Activated B cell treated with CpG ODN at 0.5 μM for 24 hours (primary cell): ENCODE measurements at regions not wholly inside any gene's neighbourhood (a gene's known extent, or its start where the extent isn't known, plus 50 kb on each side); places are given as distances from the start of the nearest gene placed in this dataset.

Experiments used
- ATAC-seq: fragments of 200-7000 bp; cut with Tn5 transposase; one replicate; pipeline ENCODE4 v1.10.0; 2021; ENCODE audit warnings: low read depth, mild to moderate bottlenecking, moderate library complexity
- CTCF ChIA-PET: fragments of 350-600 bp; sonication (Branson Sonifier 250); formaldehyde crosslinking; loops from one replicate; lab custom pipeline; 2021; ENCODE audit warnings: antibody characterized with exemption; lab: Charles Lee
- POLR2A ChIA-PET: fragments of 350-600 bp; sonication (Branson Sonifier 250); formaldehyde crosslinking; loops from one replicate; lab custom pipeline; 2021; ENCODE audit warnings: antibody characterized with exemption; lab: Charles Lee
- DNase-seq: peaks from one replicate; pipeline ENCODE4 v3.0.0; 2022
- H3K27ac Mint-ChIP-seq: one replicate; pipeline ENCODE4 v1.8.0; 2020; ENCODE audit warnings: mixed read lengths
- H3K27me3 Mint-ChIP-seq: one replicate; pipeline ENCODE4 v1.8.0; 2021; ENCODE audit warnings: mixed read lengths
- H3K36me3 Mint-ChIP-seq: one replicate; pipeline ENCODE4 v1.8.0; 2021; ENCODE audit warnings: low read depth, mixed read lengths
- H3K4me1 Mint-ChIP-seq: one replicate; pipeline ENCODE4 v1.8.0; 2021; ENCODE audit warnings: mixed read lengths
- H3K4me3 Mint-ChIP-seq: one replicate; pipeline ENCODE4 v1.8.0; 2020; ENCODE audit warnings: mild to moderate bottlenecking, mixed read lengths
- H3K9me3 Mint-ChIP-seq: one replicate; pipeline ENCODE4 v1.8.0; 2020; ENCODE audit warnings: mixed read lengths
- CTCF ChIP-seq: fragments of 200-600 bp; IDR thresholded peaks from one replicate; pipeline ENCODE4 v1.8.0; 2022; ENCODE audit warnings: antibody characterized with exemption, mild to moderate bottlenecking
- intact Hi-C: fragments of 100-400 bp; cut with micrococcal nuclease; formaldehyde crosslinking; loops from one replicate; pipeline ENCODE4 v1.15.1; 2024

- Mint-ChIP-seq H3K9me3 (peaks cover 2% of the 10 kb centered on the region), H3K27ac (no peak overlapping the region), H3K4me1 (no peaks in the 10 kb centered on the region), H3K27me3 (no peaks in the 10 kb centered on the region), H3K36me3 (no peaks in the 10 kb centered on the region), H3K4me3 (no peak overlapping the region)
- ChIA-PET POLR2A (no interaction called here), CTCF (no interaction called here)
- intact Hi-C loops: no loop called here
- no peak for DNase-seq
- TF ChIP-seq CTCF: no peak
- ATAC-seq: no peak
These were observed 439.9 kb downstream of the BRINP1 start for GRCh38 chr9:118929287-118929686.

- no peaks in the 10 kb centered on the region for H3K36me3 Mint-ChIP-seq
- H3K27me3 Mint-ChIP-seq: no peaks in the 10 kb centered on the region
These were observed 437.3 kb downstream of the BRINP1 start for GRCh38 chr9:118931941-118932340.

GRCh38 chr9:118938581-118938980, 430.7 kb downstream of the BRINP1 start:
- H3K36me3 Mint-ChIP-seq: no peaks in the 10 kb centered on the region
- ChIA-PET POLR2A (no interaction called here), CTCF (no interaction called here)
- H3K9me3 Mint-ChIP-seq: peaks cover 3% of the 10 kb centered on the region
- intact Hi-C loops: no loop called here
- TF ChIP-seq CTCF: no peak
- no peak overlapping the region for H3K27ac Mint-ChIP-seq
- no peaks in the 10 kb centered on the region for H3K27me3 Mint-ChIP-seq
- H3K4me3 Mint-ChIP-seq: no peak overlapping the region
- H3K4me1 Mint-ChIP-seq: no peaks in the 10 kb centered on the region
- ATAC-seq (no peak), DNase-seq (no peak)

More at GRCh38 chr9:118931941-118932340, 437.3 kb downstream of the BRINP1 start:
- Mint-ChIP-seq H3K4me3 (no peak overlapping the region), H3K4me1 (no peaks in the 10 kb centered on the region), H3K9me3 (no peaks in the 10 kb centered on the region), H3K27ac (no peak overlapping the region)
- ChIA-PET CTCF (no interaction called here), POLR2A (no interaction called here)
- no peak for TF ChIP-seq CTCF
- ATAC-seq (no peak), DNase-seq (no peak)
- intact Hi-C loops: no loop called here

- POLR2A ChIA-PET: no interaction called here
- Mint-ChIP-seq H3K27me3 (no peaks in the 10 kb centered on the region), H3K36me3 (no peaks in the 10 kb centered on the region), H3K27ac (no peak overlapping the region), H3K4me1 (no peaks in the 10 kb centered on the region), H3K9me3 (peaks cover 3% of the 10 kb centered on the region), H3K4me3 (no peak overlapping the region)
- intact Hi-C loops: no loop called here
- TF ChIP-seq CTCF: no peak
- CTCF ChIA-PET: no interaction called here
- ATAC-seq (no peak), DNase-seq (no peak)
These were observed 428.8 kb downstream of the BRINP1 start for GRCh38 chr9:118940473-118940872.

- Mint-ChIP-seq H3K9me3 (no peaks in the 10 kb centered on the region), H3K27me3 (no peaks in the 10 kb centered on the region), H3K27ac (no peak overlapping the region), H3K4me3 (no peak overlapping the region), H3K36me3 (no peaks in the 10 kb centered on the region), H3K4me1 (no peaks in the 10 kb centered on the region)
- TF ChIP-seq CTCF: no peak
- CTCF ChIA-PET: no interaction called here
- POLR2A ChIA-PET: no interaction called here
- DNase-seq (no peak), ATAC-seq (no peak)
- intact Hi-C loops: no loop called here
These were observed 422.6 kb downstream of the BRINP1 start for GRCh38 chr9:118946669-118947068.
